ENCODE measurements at regions not wholly inside any gene's neighbourhood (a gene's known extent, or its start where the extent isn't known, plus 50 kb on each side); places are given as distances from the start of the nearest gene placed in this dataset.

DNA sequence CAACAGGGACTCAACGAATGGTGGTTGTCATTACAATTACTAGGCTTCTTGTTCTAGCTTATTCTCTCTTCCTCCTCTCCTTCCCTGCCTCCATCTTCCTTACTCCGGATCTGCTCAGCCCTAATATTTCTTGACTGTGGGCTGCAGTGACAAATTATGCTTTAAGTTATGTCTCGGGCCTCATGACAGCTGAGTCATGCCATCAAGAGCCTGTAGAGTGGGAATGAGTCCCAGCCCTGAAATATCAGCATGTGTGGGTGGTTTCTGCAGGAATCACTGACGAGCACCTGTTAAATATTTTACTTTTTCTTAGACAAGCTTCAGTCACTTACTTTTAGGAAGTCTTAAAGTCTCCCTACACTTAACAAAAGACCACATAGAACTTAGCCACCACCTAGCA, 83.1 kb upstream of the CBLN4 start:
- Histone ChIP-seq H3K27ac (no peak overlapping the region), H3K4me1 (no peaks in the 10 kb centered on the region), H3K4me2 (no peak overlapping the region), H3K4me3 (no peak overlapping the region), H3K9me3 (0 out of 3 replicates have a peak, but pooled peaks cover 3% of the 10 kb centered on the region)
- TF ChIP-seq ZFP36 (IDR thresholded peaks at IDR 0.05; ENCODE audit: borderline replicate concordance, partially characterized antibody): no peak
- TF ChIP-seq CHD4 (IDR thresholded peaks at IDR 0.05; ENCODE audit: borderline replicate concordance): no peak
- no peak for TF ChIP-seq CBX8 (IDR thresholded peaks at IDR 0.05)
- TF ChIP-seq MYC (IDR thresholded peaks at IDR 0.05; ENCODE audit: borderline replicate concordance, low read length): no peak
- TF ChIP-seq FOSB (CRISPR knock-in tag; IDR thresholded peaks at IDR 0.05): no peak
- no peak for TF ChIP-seq TP53 (CRISPR knock-in tag; IDR thresholded peaks at IDR 0.05)
- no peak for TF ChIP-seq MAFK (IDR thresholded peaks at IDR 0.05; ENCODE audit: partially characterized antibody)
- no peak for TF ChIP-seq JUN (IDR thresholded peaks at IDR 0.05)
- no peak for TF ChIP-seq EP300 (IDR thresholded peaks at IDR 0.05)
- TF ChIP-seq PHF8 (IDR thresholded peaks at IDR 0.05; ENCODE audit: borderline replicate concordance, low read depth): no peak
- TF ChIP-seq, protein P1, sequence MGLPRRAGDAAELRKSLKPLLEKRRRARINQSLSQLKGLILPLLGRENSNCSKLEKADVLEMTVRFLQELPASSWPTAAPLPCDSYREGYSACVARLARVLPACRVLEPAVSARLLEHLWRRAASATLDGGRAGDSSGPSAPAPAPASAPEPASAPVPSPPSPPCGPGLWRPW (IDR thresholded peaks at IDR 0.05): no peak
- TF ChIP-seq, protein P2, sequence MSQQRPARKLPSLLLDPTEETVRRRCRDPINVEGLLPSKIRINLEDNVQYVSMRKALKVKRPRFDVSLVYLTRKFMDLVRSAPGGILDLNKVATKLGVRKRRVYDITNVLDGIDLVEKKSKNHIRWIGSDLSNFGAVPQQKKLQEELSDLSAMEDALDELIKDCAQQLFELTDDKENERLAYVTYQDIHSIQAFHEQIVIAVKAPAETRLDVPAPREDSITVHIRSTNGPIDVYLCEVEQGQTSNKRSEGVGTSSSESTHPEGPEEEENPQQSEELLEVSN (IDR thresholded peaks at IDR 0.05; ENCODE audit: borderline replicate concordance, low read depth): no peak
- TF ChIP-seq, protein P3, sequence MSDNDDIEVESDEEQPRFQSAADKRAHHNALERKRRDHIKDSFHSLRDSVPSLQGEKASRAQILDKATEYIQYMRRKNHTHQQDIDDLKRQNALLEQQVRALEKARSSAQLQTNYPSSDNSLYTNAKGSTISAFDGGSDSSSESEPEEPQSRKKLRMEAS (IDR thresholded peaks at IDR 0.05): no peak
- TF ChIP-seq NFE2L2 (conservative IDR thresholded peaks at IDR 0.05; ENCODE audit: low read length): no peak
- CTCF ChIA-PET: no interaction called here
- ATAC-seq (no peak), FAIRE-seq (no peak), DNase-seq (ENCODE audit: low read depth in 1 of 2, low spot score in 1 of 2) (no peak)
- 4% methylated on average over 4 of the region's 4 CpGs for WGBS (ENCODE audit: missing lambda C conversion rate)
- POLR2A ChIA-PET: no interaction called here

GRCh38 chr20:56091628-56092234, 86.4 kb upstream of the CBLN4 start:
- FAIRE-seq (no peak), ATAC-seq (no peak), DNase-seq (ENCODE audit: low read depth in 1 of 2, low spot score in 1 of 2) (no peak)
- Histone ChIP-seq H3K4me3 (no peak overlapping the region), H3K4me1 (no peaks in the 10 kb centered on the region), H3K9me3 (0 out of 3 replicates have a peak, but pooled peaks cover 3% of the 10 kb centered on the region), H3K27ac (no peak overlapping the region), H3K4me2 (no peak overlapping the region)
- TF ChIP-seq ZSCAN20 (CRISPR knock-in tag; IDR thresholded peaks at IDR 0.05) (no peak), HOXB5 (CRISPR knock-in tag; IDR thresholded peaks at IDR 0.05) (no peak), KDM5A (IDR thresholded peaks at IDR 0.05) (no peak), ZNF302 (CRISPR knock-in tag; IDR thresholded peaks at IDR 0.05) (no peak), SREBF2 (IDR thresholded peaks at IDR 0.05) (no peak), CHD2 (IDR thresholded peaks at IDR 0.05; ENCODE audit: low read length, partially characterized antibody) (no peak), EHF (CRISPR knock-in tag; IDR thresholded peaks at IDR 0.05) (no peak), RCOR1 (IDR thresholded peaks at IDR 0.05; ENCODE audit: low read depth, low read length) (no peak), NFE2L2 (conservative IDR thresholded peaks at IDR 0.05; ENCODE audit: low read length) (no peak), HOXB13 (CRISPR knock-in tag; IDR thresholded peaks at IDR 0.05; ENCODE audit: low read depth) (no peak), CTCF (IDR thresholded peaks at IDR 0.05) (no peak), MYC (IDR thresholded peaks at IDR 0.05; ENCODE audit: borderline replicate concordance, low read length) (no peak), NPAS2 (CRISPR knock-in tag; IDR thresholded peaks at IDR 0.05; ENCODE audit: borderline replicate concordance) (no peak), RNF2 (IDR thresholded peaks at IDR 0.05; ENCODE audit: borderline replicate concordance, low read depth) (no peak), ESRRA (IDR thresholded peaks at IDR 0.05; ENCODE audit: borderline replicate concordance, low read length) (no peak), USF2 (IDR thresholded peaks at IDR 0.05) (no peak)
- TF ChIP-seq, protein P3 (IDR thresholded peaks at IDR 0.05): no peak
- TF ChIP-seq, protein P4, sequence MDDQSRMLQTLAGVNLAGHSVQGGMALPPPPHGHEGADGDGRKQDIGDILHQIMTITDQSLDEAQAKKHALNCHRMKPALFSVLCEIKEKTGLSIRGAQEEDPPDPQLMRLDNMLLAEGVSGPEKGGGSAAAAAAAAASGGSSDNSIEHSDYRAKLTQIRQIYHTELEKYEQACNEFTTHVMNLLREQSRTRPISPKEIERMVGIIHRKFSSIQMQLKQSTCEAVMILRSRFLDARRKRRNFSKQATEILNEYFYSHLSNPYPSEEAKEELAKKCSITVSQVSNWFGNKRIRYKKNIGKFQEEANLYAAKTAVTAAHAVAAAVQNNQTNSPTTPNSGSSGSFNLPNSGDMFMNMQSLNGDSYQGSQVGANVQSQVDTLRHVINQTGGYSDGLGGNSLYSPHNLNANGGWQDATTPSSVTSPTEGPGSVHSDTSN (IDR thresholded peaks at IDR 0.05): no peak
- WGBS (ENCODE audit: missing lambda C conversion rate): 7% methylated on average over 2 of the region's 2 CpGs
- ChIA-PET CTCF (interaction anchor here (0.8 kb wide), 1 partner anchor 23 kb away, joined by 3 read pairs; no protein-coding TSS in a partner anchor), POLR2A (no interaction called here)

Data from A549 (cell line).